Ureter (tissue), 1 donor: ENCODE measurements at regions not wholly inside any gene's neighbourhood (a gene's known extent, or its start where the extent isn't known, plus 50 kb on each side); places are given as distances from the start of the nearest gene placed in this dataset.

Experiments
- DNase-seq: peaks from one replicate; pipeline ENCODE4 v3.0.0-alpha.2; 2020; ENCODE audit warnings: low spot score
- donor health status: DM: yes; HTN: yes; CAD: no.

DNA sequence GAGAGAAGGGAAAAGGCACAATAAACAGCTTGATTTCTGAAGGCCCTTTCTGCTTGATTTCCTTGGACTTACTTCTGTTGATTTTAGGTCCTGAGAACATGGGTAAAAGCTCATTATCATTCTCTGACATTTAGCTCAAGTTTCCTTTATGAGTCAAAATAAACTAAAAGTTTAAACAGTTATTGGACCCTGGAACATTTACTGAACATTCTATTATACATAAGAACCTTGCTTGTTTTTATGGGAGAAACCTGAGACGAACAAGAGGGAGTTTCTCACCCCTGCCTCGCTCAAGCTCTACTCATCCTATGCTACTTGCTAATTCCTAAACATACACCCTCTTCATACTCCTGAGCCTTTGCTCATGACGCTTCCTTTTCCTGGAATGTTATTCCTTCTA, 538.3 kb upstream of the PKN2 start:
- no peak for DNase-seq

DNA sequence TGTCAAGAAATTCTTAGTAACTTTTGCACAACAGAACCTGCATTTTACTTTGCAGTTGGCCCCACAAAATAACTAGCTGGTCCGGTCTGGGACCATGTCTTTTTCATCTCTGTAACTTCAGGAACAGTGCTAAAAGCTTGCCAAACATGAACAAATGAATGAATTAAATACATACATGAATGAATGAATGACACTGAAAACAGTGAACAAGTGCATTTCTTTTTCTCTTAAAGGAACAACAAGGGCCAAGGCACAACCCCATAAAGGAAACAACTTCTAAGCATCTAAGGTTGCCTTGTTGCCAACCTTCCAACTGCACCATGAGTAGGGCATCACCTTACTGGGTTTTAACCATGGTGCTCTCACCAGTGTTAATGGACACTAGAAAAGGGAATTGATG, 534.4 kb upstream of the PKN2 start:
- no peak for DNase-seq

DNA sequence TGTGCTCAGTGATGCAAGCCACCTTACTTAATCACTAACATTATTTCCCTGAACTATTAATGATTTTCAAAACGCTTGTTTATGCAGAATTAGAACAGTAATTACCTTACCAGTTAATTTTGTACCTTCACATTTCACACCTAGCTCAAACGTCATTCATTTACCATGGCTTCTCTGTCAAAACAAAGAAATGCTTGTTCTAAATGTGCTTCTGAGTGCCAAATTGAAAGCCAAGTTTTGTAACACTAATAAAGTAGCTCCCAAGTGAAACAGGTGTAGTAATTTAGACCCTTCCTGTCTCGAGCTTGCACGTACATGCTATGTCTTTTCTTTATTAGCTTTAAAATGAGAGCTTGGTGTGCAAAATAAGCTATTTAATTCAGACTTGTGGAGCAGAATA, 533.7 kb upstream of the PKN2 start:
- no peak for DNase-seq

DNA sequence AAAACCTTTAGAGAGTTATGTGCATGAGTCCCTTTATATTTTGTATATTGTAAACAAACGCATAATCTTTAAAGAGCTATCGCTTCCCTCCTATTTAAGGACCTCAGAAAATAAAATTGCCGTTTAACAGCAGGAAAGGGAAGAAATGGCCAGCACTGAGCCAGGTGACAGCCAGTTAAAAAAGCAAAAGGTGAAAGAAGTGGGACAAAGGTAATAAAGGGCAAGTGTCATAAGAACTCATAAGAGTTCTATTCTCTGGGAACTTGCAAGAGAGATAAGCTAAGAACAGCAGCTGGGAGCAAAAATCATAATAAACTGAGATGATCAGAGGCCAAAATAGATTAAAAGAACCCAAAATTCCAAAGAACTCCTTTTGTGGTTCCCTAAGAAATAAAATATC, 520.9 kb upstream of the PKN2 start:
- no peak for DNase-seq

GRCh38 chr1:88168126-88168525, 515.9 kb upstream of the PKN2 start:
- DNase-seq, result no peak

DNA sequence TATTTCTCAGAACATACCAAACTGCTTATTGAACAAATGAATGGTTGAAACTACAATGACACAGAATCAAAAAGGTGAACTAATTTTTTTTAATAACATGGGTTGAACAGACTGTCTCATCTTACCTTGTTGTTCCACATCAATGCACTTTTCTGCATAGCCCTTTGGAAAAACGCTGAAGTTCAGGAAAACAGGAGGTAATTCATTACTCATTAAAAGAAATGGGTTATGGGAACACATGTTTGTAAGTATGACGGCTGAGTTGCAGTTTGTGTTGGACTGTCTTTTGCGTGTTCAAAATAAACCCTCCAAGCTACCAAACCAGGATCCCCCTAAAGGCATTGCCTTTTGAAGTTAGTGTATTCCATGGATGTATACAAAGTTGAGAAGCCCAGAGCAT, 514.9 kb upstream of the PKN2 start:
- no peak for DNase-seq

- no peak for DNase-seq
These were observed 514.1 kb upstream of the PKN2 start for GRCh38 chr1:88169939-88170338.

DNA sequence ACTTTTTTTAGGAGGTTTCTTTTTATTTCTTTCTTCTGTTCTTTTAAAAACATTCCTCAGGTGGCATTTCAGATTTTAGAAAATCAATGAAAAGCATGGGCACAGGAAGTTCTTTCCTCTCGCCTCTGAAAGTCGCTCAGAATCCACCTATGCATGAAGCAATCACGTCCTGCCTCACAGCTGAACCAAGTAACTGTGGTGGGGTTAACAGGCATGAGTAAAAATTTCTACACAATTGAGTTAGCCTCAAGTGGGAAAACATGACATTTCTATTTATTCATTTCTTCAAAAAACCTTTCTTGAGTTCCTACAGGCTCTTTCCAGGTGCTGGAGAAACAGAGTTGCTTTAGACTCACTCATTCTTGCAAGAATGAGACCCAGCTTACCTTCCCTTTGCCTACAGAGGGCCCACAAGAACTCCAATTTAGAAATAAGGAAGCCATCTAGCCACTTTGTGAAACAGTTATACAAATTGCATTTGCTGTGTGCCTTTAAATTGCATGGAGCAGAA, 508.9 kb upstream of the PKN2 start:
- DNase-seq, result no peak

GRCh38 chr1:88175631-88176226, 508.3 kb upstream of the PKN2 start:
- no peak for DNase-seq

- DNase-seq, result no peak
These were observed 504.1 kb upstream of the PKN2 start for GRCh38 chr1:88179943-88180342.

GRCh38 chr1:88180449-88181108, 503.5 kb upstream of the PKN2 start:
- DNase-seq, result peak; percentile 70

GRCh38 chr1:88186911-88187310, 497.2 kb upstream of the PKN2 start:
- no peak for DNase-seq

DNA sequence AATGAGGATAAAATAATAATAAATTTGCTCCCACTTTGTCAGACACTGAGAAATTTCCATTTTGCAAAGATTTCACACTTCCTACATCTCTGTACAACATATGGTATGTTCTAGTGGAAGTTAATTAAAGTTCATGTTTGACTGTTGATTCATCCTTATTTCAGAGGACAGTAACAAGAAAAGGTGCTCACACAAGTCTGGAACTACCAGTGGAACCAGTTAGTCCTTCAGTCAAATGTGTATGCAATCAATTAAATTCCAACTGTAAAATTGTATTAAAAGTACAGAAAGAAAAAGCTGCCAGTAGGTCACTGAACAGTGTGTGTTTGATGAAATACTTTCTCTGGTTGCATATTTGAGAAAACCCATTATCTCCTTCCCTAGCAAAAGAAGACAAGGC, 496.0 kb upstream of the PKN2 start:
- no peak for DNase-seq

- no peak for DNase-seq
These were observed 494.5 kb upstream of the PKN2 start for GRCh38 chr1:88189525-88189924.

GRCh38 chr1:88191917-88192316, 492.2 kb upstream of the PKN2 start:
- DNase-seq, result no peak

GRCh38 chr1:88194542-88194941, 489.5 kb upstream of the PKN2 start:
- DNase-seq, result no peak

DNA sequence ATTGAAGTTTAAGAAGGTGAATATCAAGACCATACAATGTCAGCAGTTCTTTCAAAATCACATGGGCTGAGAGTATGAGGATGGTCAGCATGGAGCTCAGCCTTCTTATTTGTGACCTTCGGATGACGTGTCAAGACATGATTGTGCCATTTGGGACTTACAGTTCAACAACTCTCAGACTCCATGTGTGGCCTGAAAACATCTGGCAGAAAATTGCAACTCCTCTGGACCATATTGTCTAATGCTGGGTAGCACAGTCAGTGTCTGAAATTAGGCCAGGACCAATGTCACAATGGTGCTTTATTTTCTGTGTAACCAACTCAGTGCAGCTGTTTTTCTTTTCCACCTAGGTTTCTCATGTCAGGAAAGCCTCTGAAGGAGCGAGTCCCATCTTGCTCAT, 483.5 kb upstream of the PKN2 start:
- no peak for DNase-seq

DNA sequence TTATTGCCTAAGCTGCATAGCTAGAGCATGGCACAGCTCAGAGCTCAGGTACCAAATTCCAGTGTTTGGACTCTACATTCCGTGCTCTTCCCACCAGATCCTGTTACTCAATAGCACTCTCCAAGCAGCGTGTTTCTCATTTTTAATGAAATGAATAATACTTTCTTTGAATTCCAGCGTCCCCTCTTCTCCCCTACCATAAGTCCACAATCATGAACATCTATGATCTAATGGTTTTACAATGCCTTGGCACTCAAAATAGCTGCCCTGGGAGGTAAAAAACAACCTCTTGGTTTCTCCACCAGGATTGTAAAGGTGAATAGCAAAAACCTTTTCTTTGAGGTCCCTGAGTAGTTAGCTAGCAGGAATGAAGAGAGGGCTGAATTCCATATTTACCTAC, 480.0 kb upstream of the PKN2 start:
- DNase-seq, result no peak

DNA sequence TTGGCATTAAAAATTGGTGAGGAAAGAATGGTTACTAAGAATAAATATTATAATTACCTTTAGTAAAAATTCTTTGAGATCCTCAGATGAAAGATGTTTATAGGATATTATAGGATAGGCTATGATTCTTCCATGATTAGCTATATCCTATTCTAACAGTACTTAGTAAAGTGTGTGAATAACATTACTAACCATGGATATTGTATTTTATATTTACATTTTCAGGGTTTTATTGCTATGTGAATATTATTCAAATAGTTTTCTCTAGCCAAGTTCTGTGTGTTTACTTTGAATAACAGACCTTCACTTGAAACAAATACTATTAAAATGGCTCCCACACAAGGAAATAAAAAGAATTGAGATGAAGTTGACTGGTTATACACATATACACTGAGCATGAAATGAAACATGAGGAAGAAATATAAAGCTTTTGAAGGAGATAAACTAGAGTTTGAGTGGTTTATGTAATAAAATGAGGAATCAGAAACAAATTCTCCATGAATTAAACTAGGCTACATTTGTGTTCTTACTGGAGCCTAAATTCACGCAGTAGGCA, 479.4 kb upstream of the PKN2 start:
- DNase-seq, result no peak

GRCh38 chr1:88208389-88208788, 475.7 kb upstream of the PKN2 start:
- DNase-seq, result no peak

DNA sequence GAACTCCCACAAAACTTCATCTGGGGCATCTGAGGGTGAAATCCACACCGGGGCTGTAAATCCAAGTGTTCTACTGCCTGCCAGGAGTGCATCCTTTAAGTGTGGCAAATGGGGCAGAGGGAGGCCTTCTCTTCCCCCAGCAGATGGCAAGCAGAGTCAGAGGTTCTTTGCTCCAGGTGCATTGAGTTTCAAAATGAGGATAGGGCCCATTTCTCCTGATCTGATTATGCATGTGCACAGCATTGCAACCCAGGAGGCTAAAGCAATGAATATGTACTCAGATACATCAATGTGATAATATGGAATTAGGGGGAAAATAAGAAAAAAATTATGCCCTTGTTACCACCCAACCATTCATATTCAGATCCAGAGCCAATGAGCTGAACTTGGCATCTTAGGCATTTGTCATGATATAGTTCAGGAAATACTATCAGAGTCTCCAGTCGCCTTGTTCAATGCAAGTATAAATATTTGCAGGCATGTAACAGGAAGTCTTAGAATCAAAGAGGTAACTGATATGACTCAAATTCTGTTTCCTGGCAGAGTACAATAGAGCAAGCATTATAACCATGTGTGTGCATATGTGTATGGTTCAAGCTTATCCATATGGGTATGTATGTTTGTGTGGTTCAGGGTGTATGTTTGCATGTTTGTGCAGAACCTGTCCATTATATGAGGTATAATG, 473.8 kb upstream of the PKN2 start:
- no peak for DNase-seq

DNA sequence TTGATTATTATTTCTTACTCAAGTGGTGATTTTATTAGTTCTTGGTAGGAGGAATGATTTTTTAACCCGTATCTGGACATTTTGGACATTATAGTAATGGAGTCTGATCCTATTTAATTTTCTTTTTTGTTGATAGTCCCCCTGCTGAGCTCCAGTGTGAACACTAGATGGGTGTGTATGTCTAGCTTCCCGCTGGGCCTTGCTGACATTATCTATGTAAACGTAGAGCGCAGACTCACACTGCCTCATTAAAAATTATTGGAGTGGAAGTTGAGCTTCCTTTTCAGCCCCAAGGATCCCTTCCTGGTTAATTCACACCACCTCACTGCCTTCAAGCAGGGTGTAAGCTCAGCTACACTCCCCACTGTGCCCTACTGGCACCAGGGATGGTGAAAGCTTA, 467.6 kb upstream of the PKN2 start:
- DNase-seq, result no peak

DNA sequence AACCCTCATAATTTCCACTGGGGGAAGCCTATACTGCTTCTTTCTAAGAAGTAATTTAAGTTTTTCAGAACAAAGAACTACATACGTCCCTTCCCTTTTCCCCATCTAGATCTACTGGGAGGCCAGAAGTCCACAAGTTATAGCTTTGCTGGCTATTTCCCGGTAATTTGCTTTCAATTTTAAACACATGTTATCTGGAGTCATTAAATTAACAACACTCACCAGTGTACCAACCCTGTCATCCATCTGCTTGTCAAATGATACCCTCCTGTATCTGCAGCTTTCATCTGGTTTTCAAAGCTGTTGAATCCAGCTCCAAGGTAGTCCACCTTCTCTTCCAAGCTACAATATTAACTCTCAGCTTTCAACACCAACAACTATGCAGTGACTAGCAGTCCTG, 466.7 kb upstream of the PKN2 start:
- DNase-seq, result no peak
